Parathyroid adenoma (tissue), 2 donors: ENCODE measurements at regions not wholly inside any gene's neighbourhood (a gene's known extent, or its start where the extent isn't known, plus 50 kb on each side); places are given as distances from the start of the nearest gene placed in this dataset.

Source experiments
- H2AFZ ChIP-seq: fragments of 300-600 bp; sonication (generic); one replicate; pipeline ENCODE4 v1.7.0; 2017; ENCODE audit warnings: antibody characterized with exemption, mild to moderate bottlenecking
- H3K27ac ChIP-seq: fragments of 300-600 bp; sonication (generic); one replicate; pipeline ENCODE4 v1.7.0; 2017
- H3K27me3 ChIP-seq: fragments of 300-600 bp; sonication (generic); one replicate; pipeline ENCODE4 v1.7.0; 2017; ENCODE audit warnings: low read length; ENCODE audit not compliant: control insufficient read depth, insufficient read depth
- H3K36me3 ChIP-seq: fragments of 300-600 bp; sonication (generic); one replicate; pipeline ENCODE4 v1.7.0; 2017; ENCODE audit warnings: low read length; ENCODE audit not compliant: control insufficient read depth, insufficient read depth
- H3K4me1 ChIP-seq: fragments of 300-600 bp; sonication (generic); one replicate; pipeline ENCODE4 v1.7.0; 2017; ENCODE audit warnings: control low read depth
- H3K4me2 ChIP-seq: fragments of 300-600 bp; sonication (generic); one replicate; pipeline ENCODE4 v1.7.0; 2017; ENCODE audit warnings: low read length
- H3K4me3 ChIP-seq: fragments of 300-600 bp; sonication (generic); one replicate; pipeline ENCODE4 v1.7.0; 2017; ENCODE audit warnings: low read depth, low read length
- H3K79me2 ChIP-seq: fragments of 300-600 bp; sonication (generic); one replicate; pipeline ENCODE4 v1.7.0; 2017; ENCODE audit warnings: control low read depth
- H3K9ac ChIP-seq: fragments of 300-600 bp; sonication (generic); one replicate; pipeline ENCODE4 v1.7.0; 2017; ENCODE audit warnings: mild to moderate bottlenecking
- H3K9me3 ChIP-seq: fragments of 300-600 bp; sonication (generic); one replicate; pipeline ENCODE4 v1.7.0; 2017; ENCODE audit warnings: low read length; ENCODE audit not compliant: control insufficient read depth
- TF ChIP-seq, protein P1 (sequence below): fragments of 300-600 bp; sonication (generic); IDR thresholded peaks from one replicate; pipeline ENCODE4 v1.7.0; 2017; ENCODE audit warnings: antibody characterized with exemption, mild to moderate bottlenecking
- donor health status: primary hyperparathyroidism.

DNA sequence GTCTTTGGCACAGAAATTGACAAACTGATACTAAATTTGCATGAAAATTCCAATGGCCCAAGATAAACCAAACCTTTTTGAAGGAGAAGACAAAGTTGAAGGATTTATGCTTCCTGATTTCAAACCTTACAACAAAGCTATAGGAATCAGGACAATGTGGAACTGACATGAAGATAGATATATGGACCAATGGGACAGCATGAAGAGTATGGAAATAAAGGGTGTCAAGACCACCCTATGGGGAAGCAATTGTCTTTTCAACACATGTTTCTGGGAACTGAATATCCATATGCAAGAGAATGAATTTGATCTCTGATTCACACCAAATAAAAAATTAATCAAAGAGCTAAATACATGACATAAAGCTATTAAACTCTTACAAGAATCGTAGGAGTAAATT lies 77.2 kb upstream of the ADARB2 start:
- Histone ChIP-seq H3K9ac (no peak overlapping the region), H3K4me2 (no peak overlapping the region), H3K4me3 (no peak overlapping the region), H3K36me3 (no peaks in the 10 kb centered on the region), H3K4me1 (no peaks in the 10 kb centered on the region), H3K27me3 (no peaks in the 10 kb centered on the region), H3K27ac (no peak overlapping the region), H2AFZ (no peak overlapping the region), H3K9me3 (no peaks in the 10 kb centered on the region), H3K79me2 (no peaks in the 10 kb centered on the region)
- TF ChIP-seq, protein P1, sequence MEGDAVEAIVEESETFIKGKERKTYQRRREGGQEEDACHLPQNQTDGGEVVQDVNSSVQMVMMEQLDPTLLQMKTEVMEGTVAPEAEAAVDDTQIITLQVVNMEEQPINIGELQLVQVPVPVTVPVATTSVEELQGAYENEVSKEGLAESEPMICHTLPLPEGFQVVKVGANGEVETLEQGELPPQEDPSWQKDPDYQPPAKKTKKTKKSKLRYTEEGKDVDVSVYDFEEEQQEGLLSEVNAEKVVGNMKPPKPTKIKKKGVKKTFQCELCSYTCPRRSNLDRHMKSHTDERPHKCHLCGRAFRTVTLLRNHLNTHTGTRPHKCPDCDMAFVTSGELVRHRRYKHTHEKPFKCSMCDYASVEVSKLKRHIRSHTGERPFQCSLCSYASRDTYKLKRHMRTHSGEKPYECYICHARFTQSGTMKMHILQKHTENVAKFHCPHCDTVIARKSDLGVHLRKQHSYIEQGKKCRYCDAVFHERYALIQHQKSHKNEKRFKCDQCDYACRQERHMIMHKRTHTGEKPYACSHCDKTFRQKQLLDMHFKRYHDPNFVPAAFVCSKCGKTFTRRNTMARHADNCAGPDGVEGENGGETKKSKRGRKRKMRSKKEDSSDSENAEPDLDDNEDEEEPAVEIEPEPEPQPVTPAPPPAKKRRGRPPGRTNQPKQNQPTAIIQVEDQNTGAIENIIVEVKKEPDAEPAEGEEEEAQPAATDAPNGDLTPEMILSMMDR, result no peak

DNA sequence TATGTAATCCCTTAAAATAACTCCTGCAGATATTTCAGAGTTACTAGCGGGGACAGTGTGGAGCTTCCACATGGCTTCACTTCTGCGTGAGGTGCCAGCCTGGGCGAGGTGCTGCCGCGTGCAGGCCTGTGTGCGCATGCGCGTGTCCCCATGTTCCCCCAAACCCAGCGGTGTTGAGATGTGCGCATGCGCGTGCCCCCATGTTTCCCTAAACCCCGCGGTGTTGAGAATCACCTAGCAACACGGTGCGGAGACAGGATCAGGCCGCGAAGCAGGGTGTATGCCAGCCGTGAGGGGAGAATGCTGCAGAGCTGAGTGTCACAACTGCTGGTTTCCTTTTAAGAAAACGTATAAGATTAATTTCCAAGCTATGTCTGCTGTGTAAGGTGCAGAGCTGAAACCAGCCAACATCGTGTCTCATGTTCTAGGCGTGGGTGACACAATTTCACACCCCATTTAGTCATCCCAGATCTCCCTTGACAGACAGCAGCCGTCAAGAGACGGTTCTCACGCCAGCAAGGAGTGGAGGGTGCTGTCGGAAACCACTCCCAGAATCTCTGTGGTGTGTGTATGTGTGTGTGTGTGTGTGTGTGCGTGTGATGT lies 71.9 kb upstream of the ADARB2 start:
- no peaks in the 10 kb centered on the region for H3K79me2 ChIP-seq
- H3K4me3 ChIP-seq, result no peak overlapping the region
- no peak overlapping the region for H3K4me2 ChIP-seq
- no peak overlapping the region for H3K9ac ChIP-seq
- no peaks in the 10 kb centered on the region for H3K27me3 ChIP-seq
- H3K27ac ChIP-seq, result no peak overlapping the region
- no peaks in the 10 kb centered on the region for H3K36me3 ChIP-seq
- no peak overlapping the region for H2AFZ ChIP-seq
- no peaks in the 10 kb centered on the region for H3K4me1 ChIP-seq
- TF ChIP-seq, protein P1, result no peak
- H3K9me3 ChIP-seq, result no peaks in the 10 kb centered on the region

DNA sequence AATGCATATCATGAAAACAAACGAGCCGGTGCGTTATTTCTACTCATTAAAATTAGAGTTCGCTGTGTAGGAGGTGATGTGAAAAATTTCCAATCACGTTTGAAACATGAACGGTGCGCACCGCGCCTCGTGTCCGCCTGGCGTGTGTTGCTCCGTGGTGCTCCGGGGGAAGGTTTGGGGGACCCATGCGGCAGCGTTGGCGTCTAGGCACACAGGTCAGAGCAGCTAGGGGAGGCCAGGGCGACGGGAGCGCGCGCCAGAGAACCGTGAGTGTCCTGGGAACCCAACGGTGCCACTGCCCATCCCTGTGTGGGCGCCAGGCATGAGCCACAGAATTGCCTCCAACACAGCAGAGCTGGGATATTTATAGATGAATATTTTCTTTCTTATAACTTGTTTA lies 70.6 kb upstream of the ADARB2 start:
- no peak overlapping the region for H3K4me3 ChIP-seq
- no peaks in the 10 kb centered on the region for H3K27me3 ChIP-seq
- TF ChIP-seq, protein P1, result no peak
- H3K79me2 ChIP-seq, result no peaks in the 10 kb centered on the region
- no peak overlapping the region for H2AFZ ChIP-seq
- H3K27ac ChIP-seq, result no peak overlapping the region
- no peaks in the 10 kb centered on the region for H3K36me3 ChIP-seq
- no peak overlapping the region for H3K4me2 ChIP-seq
- H3K9ac ChIP-seq, result no peak overlapping the region
- H3K9me3 ChIP-seq, result no peaks in the 10 kb centered on the region
- no peaks in the 10 kb centered on the region for H3K4me1 ChIP-seq

DNA sequence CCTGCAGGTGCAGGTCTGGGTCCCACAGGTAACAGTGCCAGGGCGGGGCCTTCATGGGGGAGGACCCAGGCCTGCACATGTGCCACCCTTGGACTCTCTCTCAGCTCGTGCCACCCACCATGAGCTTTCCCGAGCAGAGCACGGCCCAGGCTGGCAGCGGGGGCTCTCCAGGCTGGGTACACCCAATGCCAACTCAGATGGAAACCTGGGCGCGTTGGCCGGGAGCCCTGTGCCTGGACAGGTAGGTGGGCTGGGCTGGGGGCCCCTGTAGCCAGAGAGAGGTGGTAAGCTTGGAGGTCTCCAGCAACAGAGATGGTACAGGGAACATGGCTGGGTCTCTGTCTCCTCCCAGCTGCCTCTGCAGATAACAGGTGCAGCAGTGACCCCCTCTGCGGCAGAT lies 69.9 kb upstream of the ADARB2 start:
- Histone ChIP-seq H3K9ac (no peak overlapping the region), H3K36me3 (no peaks in the 10 kb centered on the region), H3K4me2 (no peak overlapping the region), H3K9me3 (no peaks in the 10 kb centered on the region), H3K79me2 (no peaks in the 10 kb centered on the region), H3K27me3 (no peaks in the 10 kb centered on the region), H2AFZ (no peak overlapping the region), H3K4me1 (no peaks in the 10 kb centered on the region), H3K4me3 (no peak overlapping the region), H3K27ac (no peak overlapping the region)
- TF ChIP-seq, protein P1, result no peak

DNA sequence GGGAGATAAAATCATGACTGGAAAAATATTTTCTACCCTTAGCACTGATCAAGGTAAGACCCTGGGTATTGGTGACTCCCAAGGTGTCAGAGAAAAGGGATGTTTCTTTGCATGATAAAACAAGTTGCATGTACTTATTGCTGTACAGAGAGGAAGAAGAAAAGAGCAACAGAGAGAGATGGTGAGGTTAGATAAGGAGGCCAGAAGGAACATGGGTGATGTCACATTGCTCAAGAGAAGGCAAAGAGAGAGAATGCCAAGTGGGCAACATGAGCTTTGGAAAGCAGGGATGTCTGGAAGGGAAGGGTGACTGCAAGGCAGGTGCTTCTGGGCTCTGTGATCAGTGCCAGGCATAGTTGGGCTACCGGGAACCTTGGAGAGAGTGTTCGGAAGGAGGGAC lies 65.1 kb upstream of the ADARB2 start:
- Histone ChIP-seq H2AFZ (no peak overlapping the region), H3K36me3 (no peaks in the 10 kb centered on the region), H3K27me3 (no peaks in the 10 kb centered on the region), H3K4me1 (no peaks in the 10 kb centered on the region), H3K4me3 (no peak overlapping the region), H3K4me2 (no peak overlapping the region), H3K27ac (no peak overlapping the region), H3K9me3 (no peaks in the 10 kb centered on the region), H3K9ac (no peak overlapping the region), H3K79me2 (no peaks in the 10 kb centered on the region)
- TF ChIP-seq, protein P1, result no peak
